H1 (cell line): ENCODE measurements at regions not wholly inside any gene's neighbourhood (a gene's known extent, or its start where the extent isn't known, plus 50 kb on each side); places are given as distances from the start of the nearest gene placed in this dataset.

ENCODE experiments used
- BACH1 ChIP-seq: IDR thresholded peaks from 2 replicates; pipeline ENCODE4 v1.6.1; 2012; ENCODE audit warnings: low read length, improper control_type of control experiment
- CHD1 ChIP-seq: IDR thresholded peaks from 2 replicates; pipeline ENCODE4 v1.6.1; 2012; ENCODE audit warnings: low read depth, low read length, improper control_type of control experiment
- CHD2 ChIP-seq: IDR thresholded peaks from 2 replicates; pipeline ENCODE4 v1.6.1; 2012; ENCODE audit warnings: low read length, improper control_type of control experiment
- CREB1 ChIP-seq: IDR thresholded peaks from 2 replicates; pipeline ENCODE4 v1.6.1; 2012; ENCODE audit warnings: inconsistent platforms
- EGR1 ChIP-seq: IDR thresholded peaks from 2 replicates; pipeline ENCODE4 v1.6.1; 2011; ENCODE audit warnings: low read depth, low read length, borderline replicate concordance
- EP300 ChIP-seq, 2 experiments: IDR thresholded peaks; 1 replicate in 1 of 2; 2 replicates in 1 of 2; pipeline ENCODE4 v1.6.1; 2011 to 2012; ENCODE audit warnings: low read depth in 2 of 2, low read length in 2 of 2, mild to moderate bottlenecking in 2 of 2, borderline replicate concordance in 1 of 2, inconsistent platforms in 1 of 2, moderate library complexity in 1 of 2
- POLR2A ChIP-seq, 2 experiments: IDR thresholded peaks; 1 replicate in 1 of 2; 2 replicates in 1 of 2; pipeline ENCODE4 v1.6.1; 2011; ENCODE audit warnings: low read depth in 2 of 2, low read length in 2 of 2, mild to moderate bottlenecking in 2 of 2; ENCODE audit errors: control extremely low read depth in 1 of 2
- POLR2AphosphoS5 ChIP-seq: IDR thresholded peaks from 2 replicates; pipeline ENCODE4 v1.6.1; 2011; ENCODE audit warnings: low read depth, low read length
- RXRA ChIP-seq: IDR thresholded peaks from 2 replicates; pipeline ENCODE4 v1.6.1; 2011; ENCODE audit warnings: low read depth, mild to moderate bottlenecking, low read length, moderate library complexity; ENCODE audit not compliant: insufficient read depth
- TEAD4 ChIP-seq: IDR thresholded peaks from 2 replicates; pipeline ENCODE4 v1.6.1; 2012; ENCODE audit warnings: low read depth, low read length, inconsistent platforms, mixed read lengths

GRCh38 chr18:22346401-22346952, 71.2 kb downstream of the CTAGE1 start (continued):
- TF ChIP-seq RXRA: no peak
- no peak for TF ChIP-seq CREB1
- no peak for TF ChIP-seq CHD2
- TF ChIP-seq POLR2A (IDR thresholded peaks at IDR 0.05; ENCODE audit: control extremely low read depth in 1 of 2, low read depth in 2 of 2, low read length in 2 of 2): no peak
- TF ChIP-seq BACH1: no peak
- no peak for TF ChIP-seq POLR2AphosphoS5
- TF ChIP-seq TEAD4: no peak
- no peak for TF ChIP-seq EGR1
- TF ChIP-seq EP300 (IDR thresholded peaks at IDR 0.05; ENCODE audit: borderline replicate concordance in 1 of 2, low read depth in 2 of 2, low read length in 2 of 2): no peak
- TF ChIP-seq CHD1: no peak
